NCI-H1436 treated with DMSO at 0.1 percent for 48 hours (cell line): ENCODE measurements at regions not wholly inside any gene's neighbourhood (a gene's known extent, or its start where the extent isn't known, plus 50 kb on each side); places are given as distances from the start of the nearest gene placed in this dataset.

ENCODE experiments used
- DNase-seq: peaks from one replicate; lab custom pipeline; 2025; lab: John Stamatoyannopoulos, UW

- no peak for DNase-seq
Observed at GRCh38 chr18:40877096-40877495, 1077.9 kb upstream of the PIK3C3 start.

GRCh38 chr18:40875101-40875615, 1079.9 kb upstream of the PIK3C3 start:
- no peak for DNase-seq

GRCh38 chr18:40874233-40874632, 1080.8 kb upstream of the PIK3C3 start:
- DNase-seq: peak; percentile 13

GRCh38 chr18:40868110-40868858, 1086.8 kb upstream of the PIK3C3 start:
- DNase-seq: no peak

GRCh38 chr18:40867459-40867858, 1087.6 kb upstream of the PIK3C3 start:
- DNase-seq: no peak

DNA sequence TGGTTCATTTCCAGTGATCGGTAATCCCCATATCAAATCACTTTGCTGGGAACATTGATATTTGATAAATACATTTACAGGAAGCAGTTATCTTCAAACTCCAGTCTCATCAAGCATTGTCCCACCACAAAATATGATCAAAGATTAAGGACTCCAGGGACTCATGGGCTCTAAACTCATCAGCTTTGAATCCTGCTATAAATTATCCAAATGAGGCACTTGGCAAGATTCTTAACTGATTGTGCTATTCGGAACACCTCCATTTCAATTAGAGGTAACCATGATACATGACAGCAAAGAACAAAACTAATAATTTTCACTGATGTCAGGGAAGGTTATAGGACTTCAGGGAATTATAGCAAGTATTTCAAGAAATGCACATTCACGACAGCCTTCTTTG, 1088.1 kb upstream of the PIK3C3 start:
- DNase-seq: no peak

DNA sequence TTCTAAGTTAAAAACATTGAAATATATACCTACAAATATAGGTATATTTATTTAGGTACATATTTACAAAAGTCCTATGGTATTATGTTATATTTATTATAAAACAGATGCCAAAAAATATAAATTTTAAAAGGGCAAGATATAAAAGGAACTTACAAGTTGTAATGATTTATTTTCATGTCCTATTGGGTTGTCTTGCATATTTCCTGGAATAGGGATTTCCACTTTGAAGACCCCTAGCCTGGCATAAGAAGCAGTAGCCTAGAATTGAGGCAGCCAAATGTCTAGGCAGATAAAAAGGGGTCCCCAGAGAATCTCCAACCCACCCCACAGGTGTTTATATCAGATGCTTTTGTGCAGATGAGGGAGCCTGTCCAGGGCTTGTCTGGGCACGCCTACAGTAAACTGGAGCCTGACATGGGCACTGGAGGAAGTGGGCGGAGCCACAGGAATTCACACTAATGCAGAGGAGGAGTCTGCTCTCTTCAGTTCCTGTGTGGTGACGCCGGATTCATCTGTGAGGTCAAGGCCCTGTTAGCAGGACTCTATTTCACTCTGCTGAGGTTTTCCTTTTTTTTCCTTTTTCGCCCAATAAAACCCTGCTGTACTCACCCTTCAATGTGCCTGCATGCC, 1088.9 kb upstream of the PIK3C3 start:
- DNase-seq: peak; percentile 41

- DNase-seq: no peak
Observed at GRCh38 chr18:40864846-40865245, 1090.2 kb upstream of the PIK3C3 start.

DNA sequence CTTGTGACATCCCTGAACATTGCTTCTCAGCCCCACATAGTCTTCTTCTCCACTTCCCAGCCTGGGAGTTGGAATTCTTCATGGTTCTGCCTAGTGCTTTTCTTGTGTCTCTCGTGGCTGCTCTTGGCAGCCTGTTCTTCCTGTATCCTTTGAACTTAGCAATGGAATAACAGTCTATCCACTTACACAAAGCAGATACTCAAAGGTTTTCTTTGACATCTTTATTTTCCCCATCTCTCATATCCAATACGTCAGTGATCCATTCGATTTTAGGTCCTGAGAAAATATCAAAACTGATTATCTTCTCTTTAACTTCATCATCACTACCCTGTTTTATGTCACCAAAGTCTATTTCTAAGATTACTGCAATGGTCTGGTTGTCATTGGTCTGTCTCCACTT, 1091.2 kb upstream of the PIK3C3 start:
- DNase-seq: no peak

GRCh38 chr18:40860189-40860588, 1094.8 kb upstream of the PIK3C3 start:
- DNase-seq: no peak

DNA sequence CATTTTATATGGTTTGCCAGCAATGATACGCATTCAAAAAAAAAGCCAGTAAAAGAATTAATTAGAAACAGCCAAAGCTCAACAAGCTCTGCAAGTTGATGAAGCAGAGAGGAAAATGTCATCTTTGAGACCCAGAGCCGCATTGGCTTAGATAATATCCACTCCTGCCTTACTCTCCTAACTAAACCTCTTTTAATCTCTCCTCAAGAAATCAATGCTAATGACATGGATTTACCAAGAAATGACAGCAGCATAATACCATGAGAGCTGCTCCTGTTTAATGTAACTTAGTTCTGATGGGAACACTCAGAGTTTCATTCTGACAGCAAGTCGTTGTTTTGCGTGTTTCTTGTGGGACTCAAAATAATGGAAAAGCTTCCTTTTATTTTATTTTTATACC, 1099.4 kb upstream of the PIK3C3 start:
- DNase-seq: no peak

DNA sequence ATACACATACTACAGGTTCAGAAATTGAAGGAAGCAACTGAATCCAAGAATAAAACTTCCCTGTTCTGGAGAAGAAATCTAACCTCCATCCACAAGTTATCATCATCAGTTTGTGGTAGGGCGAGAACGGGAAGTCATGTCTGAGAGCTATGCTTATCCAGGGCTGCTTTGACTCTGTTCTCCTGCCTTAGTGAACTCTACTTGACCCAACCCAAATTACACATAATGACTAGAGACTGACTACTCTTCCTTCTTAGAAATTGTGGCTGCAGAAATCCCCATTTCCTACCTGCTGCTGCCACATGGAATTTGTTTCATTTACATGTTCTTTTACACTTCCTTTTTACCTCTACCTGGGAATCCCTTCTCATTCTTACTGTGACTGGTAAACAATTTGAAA, 1102.6 kb upstream of the PIK3C3 start:
- no peak for DNase-seq

DNA sequence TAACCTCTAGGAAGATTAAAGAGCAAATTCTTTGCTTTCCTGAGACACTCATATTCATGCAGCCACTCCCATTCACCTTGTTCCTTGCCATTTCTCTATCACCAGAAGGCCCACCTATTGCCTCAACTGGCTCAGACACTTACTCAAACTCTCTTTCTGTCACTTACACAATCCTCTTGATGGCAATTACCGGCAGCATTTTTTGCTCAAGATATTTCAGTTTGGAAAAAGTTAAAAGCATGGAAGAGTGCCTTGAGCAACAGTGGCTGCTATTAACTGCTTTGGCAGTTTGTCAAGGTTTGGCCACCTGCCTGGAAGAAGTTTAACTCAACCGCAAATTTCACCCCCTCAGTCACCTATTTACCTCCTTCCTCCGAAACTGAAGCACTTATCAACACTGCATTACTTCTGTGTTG, 1104.0 kb upstream of the PIK3C3 start:
- DNase-seq: no peak

GRCh38 chr18:40849886-40850285, 1105.1 kb upstream of the PIK3C3 start:
- DNase-seq: no peak

- DNase-seq: no peak
Observed at GRCh38 chr18:40841467-40841866, 1113.6 kb upstream of the PIK3C3 start.

- no peak for DNase-seq
Observed at GRCh38 chr18:40841063-40841462, 1114.0 kb upstream of the PIK3C3 start.

- no peak for DNase-seq
Observed at GRCh38 chr18:40832362-40832761, 1122.7 kb upstream of the PIK3C3 start.

DNA sequence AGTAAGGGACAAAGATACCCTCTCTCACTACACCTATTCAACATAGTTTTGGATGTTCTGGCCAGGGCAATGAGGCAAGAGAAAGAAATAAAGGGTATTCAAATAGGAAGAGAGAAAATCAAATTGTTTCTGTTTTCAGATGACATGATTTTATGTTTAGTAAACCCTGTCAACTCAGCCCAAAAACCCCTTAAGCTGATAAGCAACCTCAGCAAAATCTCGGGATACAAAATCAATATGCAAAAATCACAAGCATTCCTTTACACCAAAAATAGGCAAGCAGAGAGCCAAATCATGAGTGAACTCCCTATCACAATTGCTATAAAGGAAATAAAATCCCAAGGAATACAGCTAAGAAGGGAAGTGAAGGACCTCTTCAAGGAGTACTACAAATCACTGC, 1130.7 kb upstream of the PIK3C3 start:
- DNase-seq: no peak

- peak; percentile 14 for DNase-seq
Observed at GRCh38 chr18:40821596-40822243, 1133.3 kb upstream of the PIK3C3 start.

- DNase-seq: no peak
Observed at GRCh38 chr18:40812981-40813515, 1142.0 kb upstream of the PIK3C3 start.

DNA sequence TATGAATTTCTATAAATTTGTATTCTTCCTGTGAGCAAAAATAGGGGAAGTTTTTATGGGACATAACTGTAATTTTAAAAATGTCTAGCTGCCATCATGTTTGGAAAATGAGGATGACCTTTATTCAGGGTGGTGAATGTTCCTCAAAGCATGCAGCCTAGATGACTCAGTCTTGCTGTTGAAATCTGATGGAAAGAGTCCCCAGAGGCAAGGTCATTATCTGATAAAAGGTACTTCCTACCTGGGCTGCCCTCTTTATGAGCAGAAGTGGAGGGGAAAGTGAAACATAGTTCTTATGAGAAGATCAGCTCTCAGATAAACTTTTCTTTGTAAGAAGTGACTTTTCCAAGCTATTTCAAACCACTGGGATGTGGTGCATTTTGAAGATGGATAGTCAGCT, 1144.7 kb upstream of the PIK3C3 start:
- DNase-seq: peak; percentile 9

- DNase-seq: no peak
Observed at GRCh38 chr18:40789286-40789685, 1165.7 kb upstream of the PIK3C3 start.
